Brain microvascular endothelial cell (primary cell): ENCODE measurements at regions not wholly inside any gene's neighbourhood (a gene's known extent, or its start where the extent isn't known, plus 50 kb on each side); places are given as distances from the start of the nearest gene placed in this dataset.

Source experiments
- DNase-seq: peaks from one replicate; pipeline ENCODE4 v3.0.0-alpha.2; 2020
- H3K27ac ChIP-seq: fragments of 250-450 bp; sonication (Bioruptor Pico); 2 replicates; pipeline ENCODE4 v1.5.1; 2020; ENCODE audit warnings: mild to moderate bottlenecking, moderate library complexity
- H3K27me3 ChIP-seq: fragments of 250-450 bp; sonication (Bioruptor Pico); replicated peaks from 2 replicates; pipeline ENCODE4 v1.5.1; 2020; ENCODE audit warnings: mild to moderate bottlenecking
- H3K36me3 ChIP-seq: fragments of 250-450 bp; sonication (Bioruptor Pico); replicated peaks from 2 replicates; pipeline ENCODE4 v1.5.1; 2020; ENCODE audit warnings: mild to moderate bottlenecking
- H3K4me3 ChIP-seq: 2 replicates; pipeline ENCODE4 v1.5.1; 2011; ENCODE audit warnings: low read depth, mild to moderate bottlenecking, control low read depth, low read length, moderate library complexity
- in situ Hi-C: cut with HindIII; loops from 2 replicates; pipeline ENCODE4 v1.10.0; 2017; ENCODE audit warnings: low sequenced_read_pairs, low pct_ligation_motif_present
- TF ChIP-seq, protein P1 (sequence below): IDR thresholded peaks from 2 replicates; pipeline ENCODE4 v1.5.1; 2011; ENCODE audit warnings: low read depth, mild to moderate bottlenecking, moderate library complexity, low read length, control low read depth, inconsistent platforms; ENCODE audit errors: missing control alignments

DNA sequence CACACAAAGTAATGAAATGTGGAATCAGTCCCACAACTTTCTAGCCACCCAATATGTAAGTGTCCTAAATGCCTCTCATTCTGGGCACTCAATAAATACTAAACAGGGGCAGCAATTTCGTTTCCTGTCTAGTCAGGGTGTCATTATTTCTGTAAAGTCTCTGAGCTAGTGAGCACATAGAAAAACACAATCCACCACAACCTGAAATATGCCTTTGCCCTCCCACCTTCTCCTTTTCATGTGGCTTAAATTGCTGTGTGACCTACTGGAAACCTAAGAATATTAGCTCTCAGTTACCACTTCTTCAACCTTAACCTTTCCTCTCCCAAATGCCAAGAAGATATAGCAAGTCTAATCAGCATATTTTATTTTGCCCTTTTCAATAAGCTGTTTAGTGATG lies 456.3 kb upstream of the KCNMB2 start:
- no peak for DNase-seq
- Histone ChIP-seq H3K36me3 (no peaks in the 10 kb centered on the region), H3K27me3 (no peaks in the 10 kb centered on the region), H3K27ac (no peak overlapping the region), H3K4me3 (no peak overlapping the region)
- TF ChIP-seq, protein P1, sequence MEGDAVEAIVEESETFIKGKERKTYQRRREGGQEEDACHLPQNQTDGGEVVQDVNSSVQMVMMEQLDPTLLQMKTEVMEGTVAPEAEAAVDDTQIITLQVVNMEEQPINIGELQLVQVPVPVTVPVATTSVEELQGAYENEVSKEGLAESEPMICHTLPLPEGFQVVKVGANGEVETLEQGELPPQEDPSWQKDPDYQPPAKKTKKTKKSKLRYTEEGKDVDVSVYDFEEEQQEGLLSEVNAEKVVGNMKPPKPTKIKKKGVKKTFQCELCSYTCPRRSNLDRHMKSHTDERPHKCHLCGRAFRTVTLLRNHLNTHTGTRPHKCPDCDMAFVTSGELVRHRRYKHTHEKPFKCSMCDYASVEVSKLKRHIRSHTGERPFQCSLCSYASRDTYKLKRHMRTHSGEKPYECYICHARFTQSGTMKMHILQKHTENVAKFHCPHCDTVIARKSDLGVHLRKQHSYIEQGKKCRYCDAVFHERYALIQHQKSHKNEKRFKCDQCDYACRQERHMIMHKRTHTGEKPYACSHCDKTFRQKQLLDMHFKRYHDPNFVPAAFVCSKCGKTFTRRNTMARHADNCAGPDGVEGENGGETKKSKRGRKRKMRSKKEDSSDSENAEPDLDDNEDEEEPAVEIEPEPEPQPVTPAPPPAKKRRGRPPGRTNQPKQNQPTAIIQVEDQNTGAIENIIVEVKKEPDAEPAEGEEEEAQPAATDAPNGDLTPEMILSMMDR = no peak
- in situ Hi-C loops = no loop called here

DNA sequence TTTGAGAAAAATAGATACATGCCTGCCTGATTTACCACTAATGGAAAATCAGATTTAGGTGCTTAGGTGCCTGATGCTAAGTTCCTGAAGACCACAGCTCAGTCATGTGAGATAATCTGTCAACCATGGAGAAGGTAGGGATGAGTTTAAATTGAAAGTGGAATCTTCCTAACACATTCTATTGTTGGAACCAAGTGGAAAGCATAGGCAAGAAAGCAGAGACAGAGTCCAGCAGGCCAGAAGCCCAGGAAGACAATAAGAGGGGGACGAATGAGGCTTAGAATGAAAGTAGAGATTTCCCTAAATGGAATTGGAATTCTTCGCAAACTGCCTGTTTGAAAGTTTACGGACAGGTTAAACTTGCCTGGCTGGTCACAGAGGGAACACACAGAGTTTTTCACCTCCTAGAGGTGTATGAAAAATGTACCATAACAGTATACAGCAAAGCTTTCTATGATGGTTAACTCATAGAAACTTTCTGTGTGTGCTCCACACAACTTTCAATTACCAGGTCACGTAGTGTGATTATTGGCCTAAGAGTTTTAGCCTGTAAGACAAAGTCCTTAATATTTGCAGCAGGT lies 453.8 kb upstream of the KCNMB2 start:
- TF ChIP-seq, protein P1 = no peak
- Histone ChIP-seq H3K27ac (no peak overlapping the region), H3K27me3 (no peaks in the 10 kb centered on the region), H3K4me3 (no peak overlapping the region), H3K36me3 (no peaks in the 10 kb centered on the region)
- no peak for DNase-seq
- in situ Hi-C loops = no loop called here

DNA sequence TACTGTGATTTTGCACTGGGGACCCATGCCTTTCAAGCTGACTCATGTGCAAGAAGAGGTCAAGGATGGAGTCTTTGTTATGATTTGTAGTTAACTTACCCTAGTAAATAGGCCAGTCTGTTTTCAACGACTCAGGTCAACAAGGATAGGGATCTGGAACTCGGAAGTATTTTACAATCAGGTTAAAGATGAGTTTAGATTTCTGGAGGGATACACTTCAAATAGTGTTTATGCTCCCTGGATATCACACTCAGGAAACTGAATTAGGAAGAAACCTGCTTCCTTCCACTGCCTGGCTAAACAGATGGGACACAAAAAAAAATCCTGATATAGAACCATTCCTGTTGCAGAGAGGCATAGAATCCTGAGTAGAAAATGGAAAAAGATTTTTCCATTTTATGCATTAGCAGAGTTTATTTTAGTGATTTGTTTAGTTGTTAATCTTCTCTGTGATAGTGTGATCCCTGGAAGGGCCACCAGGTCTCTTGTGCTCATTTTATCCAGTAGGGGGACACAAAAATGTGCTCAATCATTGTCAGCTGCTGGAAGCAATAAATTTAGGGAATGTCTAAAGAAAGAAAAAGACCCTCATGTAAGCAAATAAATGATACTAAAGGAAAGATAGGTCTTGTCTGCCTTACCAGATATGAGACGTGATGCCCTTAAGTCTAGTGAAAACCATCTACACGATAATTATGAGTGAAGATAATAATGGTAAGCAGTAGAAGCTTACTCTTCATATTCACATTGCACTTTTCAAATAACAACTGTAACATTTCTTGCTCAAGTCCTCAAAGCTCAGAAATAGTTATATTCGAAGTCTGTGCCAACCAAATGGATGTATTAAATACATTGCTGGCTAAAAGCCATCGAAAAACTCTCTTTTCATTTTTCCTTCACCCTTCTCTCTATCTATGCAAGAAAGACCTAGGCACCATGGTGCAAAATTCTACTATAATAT lies 452.1 kb upstream of the KCNMB2 start:
- no peak overlapping the region for H3K4me3 ChIP-seq
- H3K27me3 ChIP-seq = no peaks in the 10 kb centered on the region
- H3K36me3 ChIP-seq = no peaks in the 10 kb centered on the region
- in situ Hi-C loops = no loop called here
- peak; percentile 62 for DNase-seq
- peak overlapping the region; percentile 74 for H3K27ac ChIP-seq
- TF ChIP-seq, protein P1 = peak; percentile 72

DNA sequence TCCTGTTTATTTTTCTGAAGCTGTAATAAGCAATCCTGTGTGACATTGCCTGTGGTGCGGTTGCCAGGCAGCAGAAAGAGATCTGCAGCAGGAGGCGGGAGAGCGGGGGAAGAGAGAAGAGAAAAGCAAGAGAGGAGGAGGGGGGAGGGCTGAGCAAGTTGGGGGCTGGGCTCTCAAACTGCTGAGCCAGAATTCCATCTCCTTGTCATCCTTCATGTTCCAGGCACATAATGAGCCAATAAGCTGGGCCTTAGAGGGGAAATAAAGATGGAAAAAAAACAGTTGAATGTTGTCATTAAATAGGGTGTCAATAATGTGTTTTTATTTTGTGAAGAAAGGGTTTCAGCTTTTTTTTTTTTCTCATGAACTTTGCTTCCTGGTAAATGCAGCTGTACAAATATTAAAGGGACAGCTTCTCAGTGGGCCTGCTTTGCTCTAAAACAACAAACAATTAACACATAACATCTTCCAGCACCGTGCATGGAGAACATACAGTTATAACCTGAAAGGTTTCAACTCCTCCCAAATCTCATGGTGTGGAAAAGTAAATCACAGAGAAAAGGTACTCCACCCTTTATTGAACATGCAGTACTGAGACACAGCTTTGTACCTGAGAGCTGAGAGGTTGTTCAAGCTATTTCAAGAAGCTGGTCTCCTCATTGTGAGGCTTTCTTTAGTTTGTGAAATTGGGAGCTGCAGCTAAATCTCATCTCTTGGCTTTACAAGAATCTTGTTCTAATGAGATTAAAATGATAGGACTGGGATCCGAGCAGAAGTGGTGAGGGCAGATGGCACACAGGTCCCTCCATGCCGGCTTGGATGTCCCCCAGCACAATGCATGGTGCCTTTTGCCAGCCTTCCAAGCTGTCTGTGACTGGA lies 451.1 kb upstream of the KCNMB2 start:
- no peak overlapping the region for H3K4me3 ChIP-seq
- H3K27me3 ChIP-seq = no peaks in the 10 kb centered on the region
- H3K36me3 ChIP-seq = no peaks in the 10 kb centered on the region
- in situ Hi-C loops = no loop called here
- TF ChIP-seq, protein P1 = no peak
- peak overlapping the region; percentile 74 for H3K27ac ChIP-seq
- DNase-seq = peak; percentile 92

DNA sequence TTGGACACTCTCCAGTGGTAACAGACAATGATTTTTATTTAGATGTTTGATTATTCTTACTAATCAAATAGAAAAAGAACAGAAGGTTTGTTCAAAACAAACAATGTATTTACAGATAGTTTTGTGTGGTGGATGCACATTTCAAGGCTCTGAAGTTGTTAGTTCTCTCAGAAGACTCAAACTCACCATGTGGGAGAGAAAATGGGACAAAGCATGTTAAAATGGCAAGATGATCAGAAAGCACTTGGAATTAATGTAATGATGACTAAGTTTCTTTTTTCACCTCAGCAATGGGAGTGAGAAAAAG lies 450.5 kb upstream of the KCNMB2 start:
- no peak overlapping the region for H3K4me3 ChIP-seq
- TF ChIP-seq, protein P1 = no peak
- DNase-seq = no peak
- H3K36me3 ChIP-seq = no peaks in the 10 kb centered on the region
- H3K27ac ChIP-seq = no peak overlapping the region
- in situ Hi-C loops = no loop called here
- no peaks in the 10 kb centered on the region for H3K27me3 ChIP-seq
